Stimulated activated CD8-positive, alpha-beta memory T cell treated with anti-CD3 and anti-CD28 coated beads, Interleukin-4, amount 100 ng/mL, for 4 hours (primary cell): ENCODE measurements at regions not wholly inside any gene's neighbourhood (a gene's known extent, or its start where the extent isn't known, plus 50 kb on each side); places are given as distances from the start of the nearest gene placed in this dataset.
"Not testable (repeated sequence)": the region's sequence is repeated elsewhere in the genome, so short reads cannot be mapped to it uniquely, and the experiment has no call there.

Source experiments
- DNase-seq, 2 donors: peaks; one replicate each; pipeline ENCODE4 v3.0.0-alpha.2; 2020; ENCODE audit warnings: low read depth in 2 of 2, low spot score in 1 of 2

GRCh38 chr5:124962111-124962510 is 215.7 kb upstream of the ZNF608 start:
- DNase-seq = no peak

DNA sequence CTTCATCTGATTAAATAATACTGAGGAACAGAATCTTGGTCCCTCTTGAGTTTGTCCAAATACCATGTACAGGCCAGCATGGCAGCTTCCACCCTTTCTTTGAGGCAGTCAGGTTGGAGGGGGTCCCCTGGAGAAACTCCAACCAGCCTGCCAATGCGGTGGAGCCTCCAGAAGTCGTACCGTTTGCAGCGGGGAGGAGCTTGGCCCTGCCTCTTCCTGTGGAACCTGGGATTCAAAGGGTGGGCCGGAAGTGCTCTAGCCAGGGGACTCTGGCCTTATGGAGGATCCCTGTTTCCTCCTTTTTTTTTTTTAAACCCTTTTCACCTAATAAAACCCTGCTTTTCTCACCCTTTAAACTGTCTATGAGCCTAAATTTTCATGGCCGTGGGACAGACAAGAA is 216.3 kb upstream of the ZNF608 start:
- no peak for DNase-seq

DNA sequence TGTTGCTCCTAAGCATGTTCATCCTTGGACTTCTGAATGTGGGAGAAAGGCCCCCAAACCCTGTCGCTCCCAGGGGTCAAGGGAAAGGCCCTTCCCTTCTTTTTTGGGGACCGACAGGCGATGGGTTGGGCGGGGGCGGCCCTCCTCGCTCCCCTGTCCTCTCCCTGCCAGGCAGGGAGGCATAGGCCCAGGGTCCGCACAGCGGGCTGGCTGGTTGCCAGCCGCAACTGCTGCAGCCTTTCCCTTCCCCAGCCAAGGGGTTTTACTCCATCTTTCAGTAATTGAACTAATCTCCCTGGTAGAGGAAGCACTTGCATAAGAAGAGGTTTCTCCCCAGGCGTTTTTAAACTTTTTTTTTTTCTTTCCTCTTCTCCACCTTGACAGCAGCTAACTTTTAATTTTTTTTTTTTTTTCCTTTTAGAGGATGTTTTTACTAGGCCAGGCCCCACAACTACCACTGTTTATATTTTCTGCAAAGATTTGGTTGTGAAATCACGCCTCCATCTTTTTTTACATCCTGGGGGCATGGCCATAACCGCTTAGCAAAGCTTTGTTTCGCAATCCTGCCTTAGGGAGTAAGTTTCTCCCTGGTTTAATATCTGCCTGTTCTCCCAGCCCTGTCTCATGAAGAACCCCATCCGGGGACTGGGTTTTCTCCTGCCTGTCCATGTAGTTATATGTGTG is 216.9 kb upstream of the ZNF608 start:
- DNase-seq = no peak

DNA sequence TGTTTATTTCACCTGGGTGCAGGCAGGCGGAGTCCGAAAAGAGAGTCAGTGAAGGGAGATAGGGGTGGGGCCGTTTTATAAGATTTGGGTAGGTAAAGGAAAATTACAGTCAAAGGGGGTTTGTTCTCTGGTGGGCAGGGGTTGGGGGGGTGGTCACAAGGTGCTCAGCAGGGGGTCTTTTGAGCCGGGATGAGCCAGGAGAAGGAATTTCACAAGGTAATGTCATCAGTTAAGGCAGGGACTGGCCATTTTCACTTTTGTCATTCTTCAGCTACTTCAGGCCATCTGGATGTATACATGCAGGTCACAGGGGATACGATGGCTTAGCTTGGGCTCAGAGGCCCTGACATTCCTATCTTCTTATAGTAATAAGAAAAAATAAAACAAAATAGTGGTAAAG is 220.3 kb upstream of the ZNF608 start:
- DNase-seq = not testable (repeated sequence)

DNA sequence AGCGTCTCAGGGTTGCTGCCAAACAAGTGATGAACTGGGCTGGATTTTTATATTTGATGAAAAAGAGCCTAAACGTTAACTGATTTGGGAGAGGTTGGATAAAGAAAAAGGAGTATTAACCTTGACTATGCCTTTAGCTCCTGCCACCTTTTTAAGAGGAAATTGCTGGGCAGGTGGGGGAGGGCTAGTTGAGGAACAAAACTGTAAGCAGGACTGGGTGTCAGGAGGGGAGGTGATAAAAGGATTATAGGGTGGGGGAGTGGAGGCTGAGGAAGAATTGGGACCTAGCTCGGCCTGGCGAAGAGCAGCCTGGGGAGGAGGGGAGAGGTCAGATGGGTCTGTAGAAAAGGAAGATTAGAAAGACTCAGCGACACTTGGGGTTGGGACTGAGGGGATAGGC is 223.9 kb upstream of the ZNF608 start:
- not testable (repeated sequence) for DNase-seq

DNA sequence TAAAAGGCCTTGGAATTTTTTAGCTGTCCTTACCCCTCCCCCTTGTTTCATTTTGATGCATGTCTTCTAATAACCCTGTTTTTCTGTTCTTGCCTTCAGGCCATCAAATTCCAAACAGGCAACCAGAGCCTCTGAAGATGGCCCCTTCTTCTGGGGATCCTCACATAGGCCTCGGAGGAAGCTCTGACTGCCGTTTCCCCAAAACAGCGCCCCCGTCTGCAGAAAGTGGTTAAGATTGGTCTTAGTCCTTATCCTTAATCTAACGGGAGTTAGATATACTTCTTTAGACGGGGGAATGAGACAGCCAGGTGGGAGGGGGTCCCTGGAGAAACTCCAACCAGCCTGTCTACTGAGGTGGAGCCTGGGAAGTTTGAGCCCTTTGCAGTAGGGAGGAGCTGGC is 226.3 kb upstream of the ZNF608 start:
- DNase-seq = no peak

- DNase-seq = no peak
Measured at GRCh38 chr5:124973661-124974060, 227.2 kb upstream of the ZNF608 start.

DNA sequence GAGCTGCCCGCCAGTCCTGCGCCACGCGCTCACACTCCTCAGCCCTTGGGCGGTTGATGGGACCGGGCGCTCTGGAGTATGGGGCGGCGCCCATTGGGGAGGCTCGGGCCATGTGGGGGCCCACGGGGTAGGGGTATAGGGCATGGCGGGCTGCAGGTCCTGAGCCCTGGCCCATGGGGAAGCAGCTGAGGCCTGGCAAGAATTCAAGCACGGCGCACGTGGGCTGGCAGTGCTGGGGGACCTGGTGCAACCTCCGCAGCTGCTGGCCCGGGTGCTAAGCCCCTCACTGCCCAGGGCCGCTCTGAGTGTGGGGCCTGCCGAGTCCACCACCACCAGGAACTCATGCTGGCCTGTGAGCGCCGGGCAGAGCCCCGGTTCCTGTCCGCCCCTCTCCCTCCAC is 229.6 kb upstream of the ZNF608 start:
- no peak for DNase-seq

- DNase-seq = no peak
Measured at GRCh38 chr5:124979251-124979650, 232.8 kb upstream of the ZNF608 start.

DNA sequence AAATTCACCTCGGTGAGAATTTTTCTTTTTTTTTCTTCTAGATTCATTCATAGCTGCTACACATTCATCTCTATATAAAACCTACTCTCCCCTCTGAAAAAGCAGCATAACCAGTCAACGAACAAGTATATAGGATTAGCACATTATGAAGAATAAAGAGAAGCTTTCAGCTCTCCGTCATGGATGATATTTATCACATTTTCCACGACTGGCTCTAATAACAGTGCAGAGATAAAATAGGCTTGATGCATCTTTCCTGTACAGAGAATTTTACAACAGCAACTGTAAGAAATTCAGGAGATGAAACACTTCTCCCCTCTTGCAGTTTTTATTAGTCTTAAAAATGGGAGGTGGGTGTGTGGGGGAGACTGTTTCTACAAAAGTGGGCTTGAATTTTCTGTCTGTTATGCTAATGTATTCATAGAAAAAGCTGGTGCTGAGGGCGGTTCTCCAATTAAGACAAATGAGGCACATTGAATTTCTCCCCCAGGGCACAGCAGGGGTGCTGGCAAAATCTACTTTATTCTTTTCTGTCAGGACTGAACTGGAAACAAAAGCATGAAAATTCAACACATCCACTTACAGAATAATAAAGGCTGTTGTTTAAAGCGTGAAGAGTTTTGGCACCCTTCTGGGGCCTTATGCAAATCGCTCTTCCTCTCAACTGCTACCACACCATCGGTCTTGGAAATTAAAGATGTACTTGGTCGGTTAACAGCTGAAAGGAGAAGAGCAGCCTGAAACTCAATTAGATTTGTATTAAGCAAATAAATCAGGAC is 233.9 kb upstream of the ZNF608 start:
- no peak for DNase-seq

- DNase-seq = no peak
Measured at GRCh38 chr5:124981901-124982300, 235.5 kb upstream of the ZNF608 start.

DNA sequence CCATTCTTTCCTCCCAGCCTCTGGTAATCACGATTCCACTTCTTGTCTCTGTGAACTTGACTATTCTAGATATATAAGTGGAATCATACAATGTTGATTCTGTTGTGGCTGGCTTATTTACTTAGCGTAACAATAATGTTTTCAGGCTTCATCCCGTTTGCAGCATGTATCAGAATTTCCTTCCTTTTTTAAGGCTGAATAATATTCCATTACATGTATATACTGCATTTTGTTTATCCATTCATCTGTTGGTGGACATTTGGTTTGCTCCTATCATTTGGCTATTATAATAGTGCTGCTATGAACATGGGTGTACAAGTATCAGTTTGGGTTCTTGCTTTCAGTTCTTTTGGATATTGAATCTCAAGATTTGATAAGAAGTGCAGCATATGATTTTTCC is 239.7 kb upstream of the ZNF608 start:
- no peak for DNase-seq

DNA sequence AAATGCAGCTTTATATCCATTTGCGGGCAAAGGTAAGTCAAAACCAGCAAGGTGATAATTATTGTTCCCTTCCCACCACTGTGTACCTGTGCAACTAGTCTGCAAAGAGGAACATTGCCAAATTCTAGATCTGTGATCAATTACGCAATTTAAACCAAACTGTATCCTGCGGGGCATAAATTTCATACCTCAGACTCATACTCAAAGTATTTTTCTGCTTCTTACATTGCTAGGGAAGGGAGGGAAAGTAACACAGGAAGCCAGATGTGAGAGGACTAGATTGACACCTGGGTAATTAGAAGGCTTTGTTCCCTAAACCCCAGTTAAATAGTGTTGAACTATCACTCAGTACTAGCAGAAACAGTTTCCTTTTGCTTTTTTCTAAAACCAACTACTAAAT is 240.2 kb upstream of the ZNF608 start:
- no peak for DNase-seq

- DNase-seq = not testable (repeated sequence)
Measured at GRCh38 chr5:124987786-124988185, 241.3 kb upstream of the ZNF608 start.

GRCh38 chr5:124990723-124991122 is 244.3 kb upstream of the ZNF608 start:
- DNase-seq = no peak

DNA sequence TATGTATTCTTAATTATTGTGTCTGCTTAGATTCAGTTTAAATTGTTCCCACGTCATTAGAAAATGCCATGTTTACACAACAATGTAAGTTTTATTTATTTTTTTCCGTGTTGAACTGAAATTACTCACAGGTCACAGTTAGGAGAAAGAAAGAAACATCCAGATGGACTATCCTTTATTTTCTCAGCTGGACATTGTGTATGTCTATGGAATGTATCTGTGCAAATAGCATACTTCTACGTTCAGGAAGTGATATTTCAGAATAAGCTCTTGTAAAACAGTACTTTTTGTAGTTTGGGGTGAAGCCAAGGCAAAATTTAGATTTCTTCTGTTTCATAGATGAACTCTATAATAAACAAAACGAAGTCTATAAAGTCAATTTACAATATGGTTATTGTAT is 249.0 kb upstream of the ZNF608 start:
- DNase-seq = no peak

- DNase-seq = no peak
Measured at GRCh38 chr5:124996023-124996763, 249.8 kb upstream of the ZNF608 start.

GRCh38 chr5:124996764-124997077 is 250.3 kb upstream of the ZNF608 start:
- DNase-seq = no peak

- DNase-seq = no peak
Measured at GRCh38 chr5:124997186-124997893, 250.9 kb upstream of the ZNF608 start.

GRCh38 chr5:124998520-124998919 is 252.1 kb upstream of the ZNF608 start:
- no peak for DNase-seq

DNA sequence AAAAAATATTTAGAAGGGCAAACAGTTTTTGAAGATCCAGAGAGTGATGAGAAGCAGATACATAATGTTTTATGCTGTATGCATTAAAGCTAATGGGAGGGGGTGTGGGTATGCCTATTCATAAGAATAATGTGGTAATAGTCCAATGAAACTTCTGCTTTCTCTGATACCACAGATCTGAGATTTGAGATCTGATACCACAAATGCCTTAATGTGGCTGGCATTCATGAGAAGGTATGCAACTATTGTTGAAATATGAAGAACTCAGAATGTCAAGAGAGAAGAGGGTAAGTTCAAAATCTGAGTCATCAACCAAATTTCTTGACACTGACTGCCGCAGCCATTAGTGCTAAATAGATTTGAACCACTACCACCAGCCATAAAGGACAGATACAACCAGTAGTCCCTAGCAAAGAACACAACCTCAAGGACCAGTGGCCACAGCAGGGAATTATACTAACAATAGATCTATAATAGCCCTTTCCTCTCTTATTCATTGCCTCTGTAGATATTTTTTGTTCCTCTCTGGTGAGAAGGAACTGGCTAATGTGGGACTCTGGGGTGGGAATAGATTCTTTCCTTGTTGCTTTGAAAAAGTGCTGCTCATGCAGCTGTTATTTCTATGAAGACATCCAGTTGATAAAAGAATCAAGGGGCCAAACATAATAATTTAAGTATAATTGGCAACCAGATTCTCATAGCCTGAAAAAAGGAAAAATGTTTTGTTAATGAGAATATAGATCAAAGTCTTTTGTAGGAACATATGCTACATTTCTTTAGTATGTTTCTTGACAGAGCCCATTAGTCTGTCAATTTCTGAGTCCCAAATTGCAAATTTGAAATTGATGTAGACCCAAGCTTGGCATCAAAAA is 256.5 kb upstream of the ZNF608 start:
- no peak for DNase-seq
